Hepatocyte (in vitro differentiated cells): ENCODE measurements at regions not wholly inside any gene's neighbourhood (a gene's known extent, or its start where the extent isn't known, plus 50 kb on each side); places are given as distances from the start of the nearest gene placed in this dataset.

ENCODE experiments used
- EZH2 ChIP-seq: fragments of 200-600 bp; sonication (generic); IDR thresholded peaks from 2 replicates; pipeline ENCODE4 v1.6.1; 2016; ENCODE audit warnings: antibody characterized with exemption, mild to moderate bottlenecking, borderline replicate concordance
- EZH2phosphoT487 ChIP-seq: fragments of 200-600 bp; sonication (generic); IDR thresholded peaks from one replicate; pipeline ENCODE4 v1.6.1; 2018; ENCODE audit warnings: antibody characterized with exemption, mild to moderate bottlenecking, low read depth, moderate library complexity; ENCODE audit not compliant: unreplicated experiment, severe bottlenecking
- TF ChIP-seq, protein P1 (sequence below): fragments of 200-600 bp; sonication (generic); IDR thresholded peaks from 2 replicates; pipeline ENCODE4 v1.5.1; 2016; ENCODE audit warnings: antibody characterized with exemption, mild to moderate bottlenecking; ENCODE audit not compliant: poor library complexity

DNA sequence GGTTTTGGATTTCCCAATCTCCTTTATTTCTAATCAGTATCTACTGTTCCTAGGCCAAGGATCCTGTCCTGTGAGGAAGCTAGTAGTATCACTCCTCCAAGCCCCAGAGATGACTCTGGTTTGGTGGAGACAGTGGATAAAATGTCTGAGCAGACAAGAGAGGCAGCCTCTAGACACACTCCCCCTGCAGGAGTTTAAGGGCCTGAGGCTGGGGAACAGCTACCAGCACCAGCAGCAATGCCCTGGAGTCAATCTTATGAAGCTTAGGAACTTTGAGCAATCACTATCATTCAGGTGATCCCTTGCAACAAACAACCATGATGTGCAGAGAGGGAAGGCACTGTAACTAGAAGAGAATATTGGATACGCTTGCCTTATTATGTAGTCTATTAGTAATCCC lies 384.7 kb upstream of the ID4 start:
- TF ChIP-seq, protein P1, sequence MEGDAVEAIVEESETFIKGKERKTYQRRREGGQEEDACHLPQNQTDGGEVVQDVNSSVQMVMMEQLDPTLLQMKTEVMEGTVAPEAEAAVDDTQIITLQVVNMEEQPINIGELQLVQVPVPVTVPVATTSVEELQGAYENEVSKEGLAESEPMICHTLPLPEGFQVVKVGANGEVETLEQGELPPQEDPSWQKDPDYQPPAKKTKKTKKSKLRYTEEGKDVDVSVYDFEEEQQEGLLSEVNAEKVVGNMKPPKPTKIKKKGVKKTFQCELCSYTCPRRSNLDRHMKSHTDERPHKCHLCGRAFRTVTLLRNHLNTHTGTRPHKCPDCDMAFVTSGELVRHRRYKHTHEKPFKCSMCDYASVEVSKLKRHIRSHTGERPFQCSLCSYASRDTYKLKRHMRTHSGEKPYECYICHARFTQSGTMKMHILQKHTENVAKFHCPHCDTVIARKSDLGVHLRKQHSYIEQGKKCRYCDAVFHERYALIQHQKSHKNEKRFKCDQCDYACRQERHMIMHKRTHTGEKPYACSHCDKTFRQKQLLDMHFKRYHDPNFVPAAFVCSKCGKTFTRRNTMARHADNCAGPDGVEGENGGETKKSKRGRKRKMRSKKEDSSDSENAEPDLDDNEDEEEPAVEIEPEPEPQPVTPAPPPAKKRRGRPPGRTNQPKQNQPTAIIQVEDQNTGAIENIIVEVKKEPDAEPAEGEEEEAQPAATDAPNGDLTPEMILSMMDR, result no peak
- TF ChIP-seq EZH2phosphoT487 (no peak), EZH2 (no peak)
